ENCODE measurements at regions not wholly inside any gene's neighbourhood (a gene's known extent, or its start where the extent isn't known, plus 50 kb on each side); places are given as distances from the start of the nearest gene placed in this dataset.

DNA sequence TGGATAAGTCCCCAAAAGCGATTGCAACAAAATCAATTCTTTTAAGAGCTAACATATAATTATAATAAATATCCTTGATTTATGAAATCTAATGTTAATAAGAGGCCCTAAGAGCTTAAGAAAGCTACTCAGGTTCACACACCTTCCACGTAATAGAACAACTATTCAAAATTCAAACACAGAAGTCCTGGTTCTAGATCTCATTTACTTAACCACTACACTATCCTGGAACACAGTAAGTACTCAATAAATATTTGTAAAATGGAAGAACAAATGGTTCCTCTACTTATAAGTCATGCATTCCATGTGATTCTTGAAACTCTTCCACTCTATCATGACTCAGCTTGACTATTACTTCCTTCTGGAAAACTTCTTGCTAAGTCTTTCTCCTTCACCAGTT lies 268.2 kb downstream of the FAM181B start:
- no peak overlapping the region for H3K27ac ChIP-seq
- no peak overlapping the region for H3K4me3 ChIP-seq
- H3K9me3 ChIP-seq, result no peaks in the 10 kb centered on the region
- no peaks in the 10 kb centered on the region for H3K27me3 ChIP-seq
- no peaks in the 10 kb centered on the region for H3K36me3 ChIP-seq
- no peak for DNase-seq
- TF ChIP-seq, protein P1, sequence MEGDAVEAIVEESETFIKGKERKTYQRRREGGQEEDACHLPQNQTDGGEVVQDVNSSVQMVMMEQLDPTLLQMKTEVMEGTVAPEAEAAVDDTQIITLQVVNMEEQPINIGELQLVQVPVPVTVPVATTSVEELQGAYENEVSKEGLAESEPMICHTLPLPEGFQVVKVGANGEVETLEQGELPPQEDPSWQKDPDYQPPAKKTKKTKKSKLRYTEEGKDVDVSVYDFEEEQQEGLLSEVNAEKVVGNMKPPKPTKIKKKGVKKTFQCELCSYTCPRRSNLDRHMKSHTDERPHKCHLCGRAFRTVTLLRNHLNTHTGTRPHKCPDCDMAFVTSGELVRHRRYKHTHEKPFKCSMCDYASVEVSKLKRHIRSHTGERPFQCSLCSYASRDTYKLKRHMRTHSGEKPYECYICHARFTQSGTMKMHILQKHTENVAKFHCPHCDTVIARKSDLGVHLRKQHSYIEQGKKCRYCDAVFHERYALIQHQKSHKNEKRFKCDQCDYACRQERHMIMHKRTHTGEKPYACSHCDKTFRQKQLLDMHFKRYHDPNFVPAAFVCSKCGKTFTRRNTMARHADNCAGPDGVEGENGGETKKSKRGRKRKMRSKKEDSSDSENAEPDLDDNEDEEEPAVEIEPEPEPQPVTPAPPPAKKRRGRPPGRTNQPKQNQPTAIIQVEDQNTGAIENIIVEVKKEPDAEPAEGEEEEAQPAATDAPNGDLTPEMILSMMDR (IDR thresholded peaks at IDR 0.05), result no peak
- H3K4me1 ChIP-seq, result no peaks in the 10 kb centered on the region
- intact Hi-C loops (cut with DNase I; ENCODE audit: low total_unique reads), result no loop called here

DNA sequence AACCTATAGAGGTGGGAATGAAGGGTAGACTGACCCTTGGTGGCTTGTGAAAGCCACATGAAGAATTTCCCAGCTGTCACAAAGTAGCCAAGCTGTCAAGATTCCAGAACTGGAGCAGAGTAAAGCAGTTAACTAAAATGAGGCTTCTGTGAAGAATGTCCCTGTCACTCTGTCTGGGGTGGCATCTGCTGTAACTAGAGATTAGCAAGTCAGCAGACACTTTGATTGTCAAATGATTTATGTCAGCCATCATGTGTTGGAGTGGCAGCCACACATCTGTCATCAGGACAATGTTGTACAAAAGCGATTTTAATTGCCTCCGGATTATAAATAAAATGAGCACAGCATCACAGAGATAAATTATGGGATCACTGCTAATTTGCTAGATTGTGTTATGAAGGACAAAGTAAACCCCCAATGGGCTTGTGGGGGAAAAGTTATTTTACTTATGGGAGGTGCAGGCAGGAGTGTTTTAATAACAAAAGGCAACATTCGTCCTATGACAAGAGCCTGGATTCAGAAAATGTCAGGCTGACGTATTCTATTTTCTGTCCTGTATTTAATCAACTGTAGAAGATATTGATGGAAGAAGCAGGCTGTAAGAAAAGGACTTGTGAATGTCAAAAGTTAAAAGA lies 270.9 kb downstream of the FAM181B start:
- intact Hi-C loops (cut with DNase I; ENCODE audit: low total_unique reads), result no loop called here
- TF ChIP-seq, protein P1 (IDR thresholded peaks at IDR 0.05), result no peak

DNA sequence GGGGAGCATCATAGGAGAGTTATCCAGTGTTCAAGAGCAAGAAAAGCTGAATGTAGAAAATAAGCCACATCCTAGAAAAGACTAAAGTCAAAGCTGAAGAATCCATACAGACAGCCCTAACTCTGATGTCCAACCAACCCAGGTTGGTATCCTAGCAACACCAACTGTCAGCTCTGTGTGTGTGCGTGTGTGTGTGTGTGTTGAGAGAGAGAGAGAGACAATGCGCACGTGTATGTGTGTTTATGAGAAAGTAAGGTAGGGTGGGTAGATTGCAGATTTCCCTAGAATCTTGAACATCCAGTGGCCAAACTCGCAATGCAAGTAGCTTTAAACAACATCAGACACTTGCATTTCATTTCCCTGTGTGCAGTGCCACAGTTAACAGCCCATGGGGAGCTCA lies 274.9 kb downstream of the FAM181B start:
- Histone ChIP-seq H3K27ac (no peak overlapping the region), H3K9me3 (no peaks in the 10 kb centered on the region), H3K4me3 (no peak overlapping the region), H3K36me3 (no peaks in the 10 kb centered on the region), H3K4me1 (no peaks in the 10 kb centered on the region), H3K27me3 (no peaks in the 10 kb centered on the region)
- DNase-seq, result no peak
- TF ChIP-seq, protein P1 (IDR thresholded peaks at IDR 0.05), result no peak
- intact Hi-C loops (cut with DNase I; ENCODE audit: low total_unique reads), result no loop called here

More for the DNA sequence above, 270.9 kb downstream of the FAM181B start:
- Histone ChIP-seq H3K36me3 (no peaks in the 10 kb centered on the region), H3K9me3 (no peaks in the 10 kb centered on the region), H3K27ac (no peak overlapping the region), H3K4me1 (no peaks in the 10 kb centered on the region), H3K4me3 (no peak overlapping the region), H3K27me3 (no peaks in the 10 kb centered on the region)
- DNase-seq, result no peak

DNA sequence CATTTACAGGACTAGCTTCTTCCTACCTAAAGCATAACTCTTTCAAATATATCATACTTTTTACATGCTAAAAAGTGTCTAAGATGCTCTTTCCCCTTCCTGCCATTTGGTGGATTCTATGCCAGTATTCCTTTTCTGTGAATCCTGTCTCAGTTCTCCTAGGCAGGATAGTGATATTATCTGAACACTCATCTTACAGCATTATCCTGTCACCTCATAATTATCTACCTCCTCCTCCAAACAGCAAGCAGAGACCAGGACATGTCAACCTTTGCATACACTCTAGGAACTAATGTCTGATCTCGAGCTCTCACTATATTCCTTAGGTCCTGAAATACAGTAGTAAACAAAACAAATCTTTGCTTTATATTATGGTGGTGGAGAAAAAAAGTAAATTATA lies 275.5 kb downstream of the FAM181B start:
- H3K4me1 ChIP-seq, result no peaks in the 10 kb centered on the region
- intact Hi-C loops (cut with DNase I; ENCODE audit: low total_unique reads), result no loop called here
- TF ChIP-seq, protein P1 (IDR thresholded peaks at IDR 0.05), result no peak

DNA sequence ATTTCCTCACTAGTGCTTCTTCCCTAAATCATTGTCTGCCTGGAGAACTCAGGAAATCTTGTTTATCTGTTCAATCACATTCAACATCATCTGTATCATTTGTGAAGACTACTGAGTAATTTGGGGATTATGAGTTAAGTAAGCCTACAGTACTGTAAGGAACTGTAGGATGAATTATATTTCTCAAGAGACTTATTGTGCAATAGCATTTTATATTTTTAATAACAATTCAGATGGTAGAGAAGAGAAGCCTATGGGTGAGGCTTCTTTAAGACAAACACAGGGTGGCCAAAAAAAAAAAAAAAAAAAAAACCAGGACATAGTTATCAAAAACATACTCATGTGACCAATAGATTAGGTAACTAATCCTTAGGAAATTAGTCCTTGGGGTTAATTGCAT lies 282.7 kb downstream of the FAM181B start:
- Histone ChIP-seq H3K27me3 (no peaks in the 10 kb centered on the region), H3K9me3 (no peaks in the 10 kb centered on the region), H3K4me1 (no peaks in the 10 kb centered on the region), H3K27ac (no peak overlapping the region), H3K36me3 (no peaks in the 10 kb centered on the region), H3K4me3 (no peak overlapping the region)
- no peak for DNase-seq
- intact Hi-C loops (cut with DNase I; ENCODE audit: low total_unique reads), result no loop called here
- TF ChIP-seq, protein P1 (IDR thresholded peaks at IDR 0.05), result no peak

More for the DNA sequence above, 275.5 kb downstream of the FAM181B start:
- H3K4me3 ChIP-seq, result no peak overlapping the region
- no peak overlapping the region for H3K27ac ChIP-seq
- H3K36me3 ChIP-seq, result no peaks in the 10 kb centered on the region
- no peaks in the 10 kb centered on the region for H3K9me3 ChIP-seq
- no peaks in the 10 kb centered on the region for H3K27me3 ChIP-seq
- DNase-seq, result no peak

DNA sequence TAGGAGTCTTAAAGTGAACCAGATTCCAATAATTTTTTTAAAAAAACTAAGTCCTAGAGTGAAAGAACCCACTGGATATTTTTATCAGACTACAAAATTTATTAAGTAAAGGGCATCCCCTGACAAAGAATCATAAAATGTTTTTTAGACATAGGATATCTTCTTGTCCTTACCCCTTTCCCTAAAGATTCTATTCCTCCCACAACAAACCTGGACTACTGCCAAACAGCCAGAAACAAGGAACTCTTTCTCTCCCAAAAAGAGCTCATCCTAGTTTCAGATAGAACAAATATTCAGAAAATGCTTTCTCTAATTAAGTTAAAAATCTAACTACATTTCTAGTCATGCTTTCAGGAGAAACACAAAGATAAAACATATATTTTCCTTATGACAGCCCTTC lies 327.1 kb downstream of the FAM181B start:
- no peaks in the 10 kb centered on the region for H3K36me3 ChIP-seq
- H3K27me3 ChIP-seq, result no peaks in the 10 kb centered on the region
- TF ChIP-seq, protein P1 (IDR thresholded peaks at IDR 0.05), result no peak
- no peak for DNase-seq
- no peaks in the 10 kb centered on the region for H3K9me3 ChIP-seq
- H3K4me3 ChIP-seq, result no peak overlapping the region
- no peak overlapping the region for H3K27ac ChIP-seq
- intact Hi-C loops (cut with DNase I; ENCODE audit: low total_unique reads), result no loop called here
- no peaks in the 10 kb centered on the region for H3K4me1 ChIP-seq

Data from tibial artery (tissue), 4 donors.